Thymus (tissue), 11 donors: ENCODE measurements at regions not wholly inside any gene's neighbourhood (a gene's known extent, or its start where the extent isn't known, plus 50 kb on each side); places are given as distances from the start of the nearest gene placed in this dataset.
"Not testable (repeated sequence)": the region's sequence is repeated elsewhere in the genome, so short reads cannot be mapped to it uniquely, and the experiment has no call there.

Experiments
- DNase-seq, 9 donors: peaks; one replicate each; pipeline ENCODE4 v3.0.0-alpha.2; 2013; ENCODE audit warnings: low spot score in 9 of 9, low read depth in 6 of 9, missing footprints in 1 of 9
- H3K27ac ChIP-seq, 2 donors: one replicate each; pipeline ENCODE4 v1.5.1; 2013; ENCODE audit warnings: control low read depth in 1 of 2, low read depth in 1 of 2, low read length in 1 of 2, mild to moderate bottlenecking in 1 of 2, moderate library complexity in 1 of 2
- H3K27me3 ChIP-seq, 2 donors: one replicate each; pipeline ENCODE4 v1.5.1; 2013; ENCODE audit warnings: low read length in 1 of 2; ENCODE audit not compliant: control insufficient read depth in 2 of 2, insufficient read depth in 1 of 2
- H3K36me3 ChIP-seq, 2 donors: one replicate each; pipeline ENCODE4 v1.5.1; 2013; ENCODE audit warnings: low read length in 1 of 2, mild to moderate bottlenecking in 1 of 2, moderate library complexity in 1 of 2; ENCODE audit not compliant: control insufficient read depth in 2 of 2, insufficient read depth in 2 of 2
- H3K4me1 ChIP-seq, 2 donors: one replicate each; pipeline ENCODE4 v1.5.1; 2013; ENCODE audit warnings: low read length in 2 of 2; ENCODE audit not compliant: control insufficient read depth in 2 of 2, insufficient read depth in 2 of 2
- H3K4me3 ChIP-seq, 2 donors: one replicate each; pipeline ENCODE4 v1.5.1; 2013; ENCODE audit warnings: low read length in 2 of 2, control low read depth in 1 of 2, mild to moderate bottlenecking in 1 of 2
- H3K9me3 ChIP-seq, 2 donors: one replicate each; pipeline ENCODE4 v1.5.1; 2013; ENCODE audit warnings: low read length in 1 of 2, mild to moderate bottlenecking in 1 of 2; ENCODE audit not compliant: control insufficient read depth in 2 of 2, insufficient read depth in 1 of 2
- WGBS: extraction: QIAGEN DNeasy Blood & Tissue Kit; methylation state at CpG from one replicate; pipeline ENCODE4 v1.1.7; 2013; 5-methylcytosine and 5-hydroxymethylcytosine counted together
- donor health status: healthy.

DNA sequence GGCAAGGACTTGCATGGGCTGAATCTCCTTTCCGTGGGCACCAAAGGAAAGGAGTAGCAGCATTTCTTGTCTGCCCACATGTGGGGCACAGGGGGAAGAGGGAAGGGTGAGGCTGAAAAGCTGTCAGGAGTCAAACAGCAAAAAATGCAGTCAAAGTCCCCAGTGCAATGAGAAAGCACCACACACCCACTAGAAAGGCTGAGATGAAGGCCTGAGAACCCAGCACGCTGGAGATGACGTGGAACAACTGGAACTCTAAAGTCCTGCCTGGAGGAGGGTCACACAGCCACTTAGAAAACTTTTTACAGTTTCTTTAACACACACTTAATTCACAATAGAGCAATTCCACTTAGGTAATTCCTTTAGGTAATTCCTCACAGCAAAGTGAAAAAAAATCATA lies 94.6 kb upstream of the IGFBPL1 start:
- 85% methylated on average over 3 of the region's 3 CpGs for WGBS

DNA sequence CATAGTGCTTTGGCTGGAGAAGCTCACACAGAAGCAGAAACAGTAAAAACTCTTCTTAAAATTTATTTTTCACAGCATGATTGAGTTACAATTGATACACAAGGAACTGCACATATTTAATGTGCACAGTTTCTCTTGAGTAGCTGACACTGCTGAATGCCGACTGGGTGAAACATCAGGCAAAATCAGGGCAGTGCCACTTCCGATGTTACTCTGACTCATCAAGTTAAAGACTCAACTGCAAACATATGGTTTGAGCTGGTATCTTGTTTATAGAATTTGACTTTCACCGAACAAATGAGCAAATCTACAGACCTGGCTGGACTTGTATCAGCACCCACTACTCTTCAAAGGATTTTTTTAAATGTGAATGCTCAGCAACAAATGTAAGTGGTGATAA lies 92.0 kb upstream of the IGFBPL1 start:
- H3K4me3 ChIP-seq, H3K27ac ChIP-seq, H3K36me3 ChIP-seq, DNase-seq, H3K9me3 ChIP-seq, H3K27me3 ChIP-seq, H3K4me1 ChIP-seq: not testable (repeated sequence)
- 80% methylated on average over 3 of the region's 3 CpGs for WGBS

More for the DNA sequence above, 94.6 kb upstream of the IGFBPL1 start:
- H3K27me3 ChIP-seq: no peaks in the 10 kb centered on the region
- H3K27ac ChIP-seq: no peak overlapping the region
- no peaks in the 10 kb centered on the region for H3K36me3 ChIP-seq
- no peak overlapping the region for H3K4me3 ChIP-seq
- H3K9me3 ChIP-seq: no peaks in the 10 kb centered on the region
- no peaks in the 10 kb centered on the region for H3K4me1 ChIP-seq
- DNase-seq: no peak

DNA sequence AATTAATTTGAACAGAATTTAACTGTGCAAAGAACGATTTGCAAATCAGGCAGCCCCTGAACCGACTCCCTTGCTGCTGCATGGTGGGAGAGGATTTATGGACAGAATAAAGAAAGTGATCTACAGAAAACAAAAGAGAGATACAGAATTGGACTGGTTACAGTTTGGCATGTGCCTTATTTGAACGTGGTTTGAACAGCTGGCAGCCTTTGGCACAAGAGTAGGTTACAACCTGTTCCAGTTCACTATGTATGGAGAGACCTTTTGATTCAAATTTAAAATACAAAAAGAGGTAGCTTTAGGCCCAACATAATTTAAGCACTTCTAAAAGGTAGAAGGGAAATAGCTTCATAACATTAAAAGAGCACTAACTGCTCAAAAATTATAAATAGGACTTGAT lies 90.8 kb upstream of the IGFBPL1 start:
- WGBS: 83% methylated on average over 3 of the region's 3 CpGs
- not testable (repeated sequence) for H3K4me3 ChIP-seq, H3K4me1 ChIP-seq, DNase-seq, H3K27ac ChIP-seq, H3K36me3 ChIP-seq, H3K9me3 ChIP-seq, H3K27me3 ChIP-seq

DNA sequence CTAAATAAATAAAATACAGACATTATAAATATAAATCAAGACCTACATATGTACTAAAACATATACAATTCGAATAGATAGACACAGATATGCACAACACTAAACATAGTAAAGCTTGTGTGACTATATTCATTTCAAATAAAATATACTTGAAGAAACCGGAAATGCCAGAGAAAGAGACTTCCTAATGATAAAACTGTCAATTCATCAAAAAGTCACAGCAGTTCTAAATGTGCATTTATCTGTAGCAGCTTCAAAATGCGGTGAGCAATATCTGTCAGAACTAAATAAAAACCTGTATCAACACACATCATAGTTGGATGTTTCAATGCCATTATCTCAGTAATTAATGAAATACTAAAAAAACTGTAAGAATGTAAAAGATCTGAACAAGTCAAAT lies 86.1 kb upstream of the IGFBPL1 start:
- not testable (repeated sequence) for H3K4me1 ChIP-seq, H3K9me3 ChIP-seq, H3K27me3 ChIP-seq, H3K27ac ChIP-seq, H3K4me3 ChIP-seq, DNase-seq, H3K36me3 ChIP-seq
- 87% methylated on average over 3 of the region's 3 CpGs for WGBS

DNA sequence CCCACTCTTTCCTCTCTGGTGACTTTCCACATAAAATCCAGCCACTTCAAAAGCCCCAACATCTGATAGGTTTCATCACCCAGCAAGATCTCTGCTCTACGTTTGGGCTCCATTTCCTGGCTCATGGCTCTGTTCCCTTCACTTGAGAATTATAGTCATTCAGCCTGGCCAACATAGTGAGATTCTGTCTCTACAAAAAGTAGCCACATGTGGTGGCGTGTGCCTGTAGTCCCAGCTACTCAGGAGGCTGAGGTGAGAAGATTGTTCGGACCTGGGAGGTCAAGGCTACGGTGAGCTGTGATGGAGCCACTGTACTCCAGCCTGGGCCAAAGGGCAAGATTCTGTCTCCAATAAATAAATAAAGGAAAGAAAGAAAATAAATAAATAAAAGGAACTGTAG lies 83.3 kb upstream of the IGFBPL1 start:
- no peaks in the 10 kb centered on the region for H3K9me3 ChIP-seq
- H3K27me3 ChIP-seq: no peaks in the 10 kb centered on the region
- no peaks in the 10 kb centered on the region for H3K4me1 ChIP-seq
- no peak overlapping the region for H3K27ac ChIP-seq
- H3K36me3 ChIP-seq: no peaks in the 10 kb centered on the region
- 77% methylated on average over 4 of the region's 4 CpGs for WGBS
- no peak overlapping the region for H3K4me3 ChIP-seq
- no peak for DNase-seq

DNA sequence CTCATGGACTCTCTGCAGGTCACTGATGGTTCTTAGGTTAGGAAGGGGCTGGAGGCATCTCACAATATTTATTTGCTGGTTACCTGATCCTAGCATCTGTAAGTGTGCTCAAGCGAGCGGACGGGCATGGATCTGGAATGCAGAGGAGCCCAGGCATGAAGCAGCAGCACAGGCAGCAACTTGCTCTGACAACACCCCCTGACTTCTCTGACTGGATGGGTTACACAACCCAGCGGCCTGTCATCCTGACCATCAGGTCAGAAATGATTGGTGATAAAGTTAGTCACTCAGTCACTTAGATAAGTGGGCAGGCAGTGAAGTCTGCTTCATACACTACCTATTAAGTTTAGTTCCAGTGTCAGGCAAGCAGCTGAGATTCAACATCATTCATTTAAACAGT lies 75.9 kb upstream of the IGFBPL1 start:
- not testable (repeated sequence) for DNase-seq, H3K9me3 ChIP-seq, H3K27me3 ChIP-seq, H3K4me3 ChIP-seq, H3K27ac ChIP-seq, H3K4me1 ChIP-seq, H3K36me3 ChIP-seq
- 82% methylated on average over 4 of the region's 4 CpGs for WGBS

DNA sequence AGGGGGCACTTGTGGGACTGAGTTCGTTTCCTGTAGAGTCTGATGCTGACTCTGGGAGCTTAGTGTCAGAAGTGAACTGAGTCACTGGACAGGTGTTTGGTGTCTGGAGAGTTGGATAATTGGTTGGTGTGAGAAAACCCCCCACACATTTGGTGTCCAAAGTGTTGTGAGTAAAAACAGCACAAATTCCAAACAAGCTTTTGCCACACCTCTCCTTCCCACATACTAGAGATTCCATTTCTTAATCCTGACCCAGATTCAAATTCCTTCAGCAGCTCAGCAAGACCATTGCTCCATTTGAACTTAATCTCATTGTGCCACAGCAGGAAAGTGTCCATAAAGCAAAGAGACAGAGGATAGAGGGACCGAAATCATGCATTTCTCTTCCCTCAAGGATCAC lies 74.3 kb upstream of the IGFBPL1 start:
- WGBS: 93% methylated on average over 2 of the region's 2 CpGs
- H3K27me3 ChIP-seq, H3K4me3 ChIP-seq, H3K36me3 ChIP-seq, H3K9me3 ChIP-seq, H3K27ac ChIP-seq, DNase-seq, H3K4me1 ChIP-seq: not testable (repeated sequence)

DNA sequence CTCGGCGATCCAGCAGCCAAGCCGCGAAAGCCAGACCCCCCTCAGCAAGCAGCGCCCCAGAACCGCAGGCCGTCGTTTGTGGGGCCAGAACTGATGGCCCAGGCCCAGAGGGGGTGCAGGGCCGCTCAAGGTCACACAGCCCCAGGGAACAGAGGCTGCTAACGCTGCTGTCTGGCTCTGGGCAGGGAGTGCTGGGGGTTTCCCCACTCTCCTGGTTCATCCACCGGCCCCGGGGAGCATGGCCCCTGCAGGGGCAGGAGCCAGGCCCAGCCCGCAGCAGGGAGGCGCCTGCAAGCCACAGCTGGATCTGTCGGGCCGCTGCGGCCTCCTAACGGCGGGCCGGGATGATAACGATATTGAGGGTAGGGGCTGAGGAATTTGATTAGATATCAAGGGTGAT lies 64.8 kb upstream of the IGFBPL1 start:
- H3K9me3 ChIP-seq: no peaks in the 10 kb centered on the region
- no peaks in the 10 kb centered on the region for H3K36me3 ChIP-seq
- no peaks in the 10 kb centered on the region for H3K4me1 ChIP-seq
- H3K4me3 ChIP-seq: no peak overlapping the region
- peaks cover 0 to 13% of the 10 kb centered on the region in 2 donors for H3K27me3 ChIP-seq
- WGBS: 90% methylated on average over 21 of the region's 21 CpGs
- H3K27ac ChIP-seq: no peak overlapping the region
- DNase-seq: no peak

DNA sequence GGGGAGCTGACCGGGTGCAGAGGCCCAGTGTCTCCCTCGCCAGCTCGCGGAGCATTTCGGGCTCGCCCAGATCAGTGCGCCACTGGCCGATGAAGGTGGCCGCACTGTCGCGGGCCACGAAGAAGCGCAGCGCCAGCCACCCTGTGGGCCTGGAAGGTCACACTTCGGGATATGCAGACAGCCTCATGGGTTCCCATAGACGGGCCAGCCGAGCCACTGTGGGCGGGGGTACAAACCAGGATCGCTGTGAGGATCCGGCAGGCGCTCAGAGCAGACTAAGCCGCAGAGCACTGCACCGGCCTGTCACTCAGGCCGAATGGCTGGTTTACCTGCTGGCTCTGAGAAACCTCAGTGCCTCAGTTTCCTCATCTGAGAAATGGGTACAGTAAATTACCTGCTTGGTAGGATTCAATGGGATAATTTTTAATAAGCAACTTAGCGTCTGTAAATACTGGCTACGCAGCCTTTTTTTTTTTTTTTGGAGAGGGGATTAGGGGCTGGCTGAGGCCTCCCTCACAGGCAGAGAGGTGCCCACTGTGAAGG lies 64.0 kb upstream of the IGFBPL1 start:
- Histone ChIP-seq H3K36me3 (no peaks in the 10 kb centered on the region), H3K4me1 (peaks cover 0 to 3% of the 10 kb centered on the region in 2 donors), H3K27me3 (peaks cover 0 to 13% of the 10 kb centered on the region in 2 donors), H3K9me3 (no peaks in the 10 kb centered on the region), H3K4me3 (no peak overlapping the region), H3K27ac (no peak overlapping the region)
- no peak for DNase-seq
- WGBS: 93% methylated on average over 26 of the region's 26 CpGs
